ENCODE measurements at regions not wholly inside any gene's neighbourhood (a gene's known extent, or its start where the extent isn't known, plus 50 kb on each side); places are given as distances from the start of the nearest gene placed in this dataset.

GRCh38 chr2:35788543-35788942, 567.0 kb upstream of the CRIM1 start:
- DNase-seq (no peak), ATAC-seq (no peak)
- no peak overlapping the region for H3K4me3 Mint-ChIP-seq
- no peaks in the 10 kb centered on the region for H3K4me1 Mint-ChIP-seq (ENCODE audit: low read depth)
- H3K27me3 Mint-ChIP-seq (ENCODE audit: low read depth): peaks cover 1% of the 10 kb centered on the region
- H3K9me3 Mint-ChIP-seq: peaks cover 4% of the 10 kb centered on the region
- no peaks in the 10 kb centered on the region for H3K36me3 Mint-ChIP-seq (ENCODE audit: insufficient read depth)

GRCh38 chr2:35787302-35788031, 568.1 kb upstream of the CRIM1 start:
- peaks cover 1% of the 10 kb centered on the region for H3K27me3 Mint-ChIP-seq (ENCODE audit: low read depth)
- ATAC-seq (no peak), DNase-seq (no peak)
- no peaks in the 10 kb centered on the region for H3K36me3 Mint-ChIP-seq (ENCODE audit: insufficient read depth)
- H3K4me3 Mint-ChIP-seq: no peak overlapping the region
- no peaks in the 10 kb centered on the region for H3K4me1 Mint-ChIP-seq (ENCODE audit: low read depth)
- peaks cover 4% of the 10 kb centered on the region for H3K9me3 Mint-ChIP-seq

- Mint-ChIP-seq H3K4me1 (ENCODE audit: low read depth) (no peaks in the 10 kb centered on the region), H3K36me3 (ENCODE audit: insufficient read depth) (no peaks in the 10 kb centered on the region), H3K9me3 (peaks cover 8% of the 10 kb centered on the region), H3K4me3 (no peak overlapping the region), H3K27me3 (ENCODE audit: low read depth) (no peaks in the 10 kb centered on the region)
- ATAC-seq: no peak
- no peak for DNase-seq
These were observed 570.0 kb upstream of the CRIM1 start for GRCh38 chr2:35785564-35785963.

- Mint-ChIP-seq H3K36me3 (ENCODE audit: insufficient read depth) (no peaks in the 10 kb centered on the region), H3K4me3 (no peak overlapping the region), H3K4me1 (ENCODE audit: low read depth) (no peaks in the 10 kb centered on the region), H3K27me3 (ENCODE audit: low read depth) (no peaks in the 10 kb centered on the region), H3K9me3 (peaks cover 8% of the 10 kb centered on the region)
- DNase-seq: no peak
- no peak for ATAC-seq
These were observed 570.8 kb upstream of the CRIM1 start for GRCh38 chr2:35784777-35785176.

- peaks cover 8% of the 10 kb centered on the region for H3K9me3 Mint-ChIP-seq
These were observed 571.9 kb upstream of the CRIM1 start for GRCh38 chr2:35783723-35784122.

GRCh38 chr2:35741556-35741955, 614.0 kb upstream of the CRIM1 start:
- Mint-ChIP-seq H3K4me1 (ENCODE audit: low read depth) (no peaks in the 10 kb centered on the region), H3K4me3 (no peak overlapping the region), H3K27me3 (ENCODE audit: low read depth) (no peaks in the 10 kb centered on the region), H3K9me3 (peaks cover 23% of the 10 kb centered on the region), H3K36me3 (ENCODE audit: insufficient read depth) (no peaks in the 10 kb centered on the region)
- no peak for ATAC-seq
- DNase-seq: no peak

More at GRCh38 chr2:35783723-35784122, 571.9 kb upstream of the CRIM1 start:
- no peaks in the 10 kb centered on the region for H3K36me3 Mint-ChIP-seq (ENCODE audit: insufficient read depth)
- no peaks in the 10 kb centered on the region for H3K4me1 Mint-ChIP-seq (ENCODE audit: low read depth)
- H3K27me3 Mint-ChIP-seq (ENCODE audit: low read depth): no peaks in the 10 kb centered on the region
- no peak for ATAC-seq
- DNase-seq: no peak
- H3K4me3 Mint-ChIP-seq: no peak overlapping the region

GRCh38 chr2:35731674-35732073, 623.9 kb upstream of the CRIM1 start:
- H3K4me3 Mint-ChIP-seq: no peak overlapping the region
- no peaks in the 10 kb centered on the region for H3K4me1 Mint-ChIP-seq (ENCODE audit: low read depth)
- H3K9me3 Mint-ChIP-seq: peaks cover 4% of the 10 kb centered on the region
- no peaks in the 10 kb centered on the region for H3K36me3 Mint-ChIP-seq (ENCODE audit: insufficient read depth)
- DNase-seq (no peak), ATAC-seq (no peak)
- H3K27me3 Mint-ChIP-seq (ENCODE audit: low read depth): no peaks in the 10 kb centered on the region

- DNase-seq: no peak
- H3K4me3 Mint-ChIP-seq: no peak overlapping the region
- H3K27me3 Mint-ChIP-seq (ENCODE audit: low read depth): no peaks in the 10 kb centered on the region
- H3K36me3 Mint-ChIP-seq (ENCODE audit: insufficient read depth): no peaks in the 10 kb centered on the region
- H3K9me3 Mint-ChIP-seq: no peaks in the 10 kb centered on the region
- no peak for ATAC-seq
- H3K4me1 Mint-ChIP-seq (ENCODE audit: low read depth): no peaks in the 10 kb centered on the region
These were observed 640.7 kb upstream of the CRIM1 start for GRCh38 chr2:35714883-35715282.

GRCh38 chr2:35708411-35708923, 647.1 kb upstream of the CRIM1 start:
- Mint-ChIP-seq H3K36me3 (ENCODE audit: insufficient read depth) (no peaks in the 10 kb centered on the region), H3K4me3 (no peak overlapping the region), H3K9me3 (no peaks in the 10 kb centered on the region), H3K27me3 (ENCODE audit: low read depth) (no peaks in the 10 kb centered on the region), H3K4me1 (ENCODE audit: low read depth) (no peaks in the 10 kb centered on the region)
- no peak for DNase-seq
- ATAC-seq: no peak

- DNase-seq (no peak), ATAC-seq (no peak)
- H3K9me3 Mint-ChIP-seq: peaks cover 4% of the 10 kb centered on the region
- H3K4me3 Mint-ChIP-seq: no peak overlapping the region
- H3K27me3 Mint-ChIP-seq (ENCODE audit: low read depth): no peaks in the 10 kb centered on the region
- H3K36me3 Mint-ChIP-seq (ENCODE audit: insufficient read depth): no peaks in the 10 kb centered on the region
- H3K4me1 Mint-ChIP-seq (ENCODE audit: low read depth): no peaks in the 10 kb centered on the region
These were observed 667.3 kb upstream of the CRIM1 start for GRCh38 chr2:35688309-35688708.

GRCh38 chr2:35651688-35652323, 703.8 kb upstream of the CRIM1 start:
- no peak for DNase-seq
- Mint-ChIP-seq H3K36me3 (ENCODE audit: insufficient read depth) (no peaks in the 10 kb centered on the region), H3K4me3 (no peak overlapping the region), H3K27me3 (ENCODE audit: low read depth) (no peaks in the 10 kb centered on the region), H3K4me1 (ENCODE audit: low read depth) (no peaks in the 10 kb centered on the region), H3K9me3 (no peaks in the 10 kb centered on the region)
- no peak for ATAC-seq

GRCh38 chr2:35614640-35615039, 740.9 kb upstream of the CRIM1 start:
- Mint-ChIP-seq H3K4me3 (no peak overlapping the region), H3K36me3 (ENCODE audit: insufficient read depth) (no peaks in the 10 kb centered on the region)
- ATAC-seq: no peak

GRCh38 chr2:35606394-35606793, 749.2 kb upstream of the CRIM1 start:
- no peak for ATAC-seq
- Mint-ChIP-seq H3K27me3 (ENCODE audit: low read depth) (peaks cover 2% of the 10 kb centered on the region), H3K36me3 (ENCODE audit: insufficient read depth) (no peaks in the 10 kb centered on the region), H3K4me1 (ENCODE audit: low read depth) (no peaks in the 10 kb centered on the region), H3K9me3 (no peaks in the 10 kb centered on the region), H3K4me3 (no peak overlapping the region)
- no peak for DNase-seq

More at GRCh38 chr2:35614640-35615039, 740.9 kb upstream of the CRIM1 start:
- Mint-ChIP-seq H3K27me3 (ENCODE audit: low read depth) (no peaks in the 10 kb centered on the region), H3K4me1 (ENCODE audit: low read depth) (no peaks in the 10 kb centered on the region), H3K9me3 (no peaks in the 10 kb centered on the region)
- no peak for DNase-seq

GRCh38 chr2:35598310-35598709, 757.3 kb upstream of the CRIM1 start:
- H3K4me3 Mint-ChIP-seq: no peak overlapping the region
- no peaks in the 10 kb centered on the region for H3K27me3 Mint-ChIP-seq (ENCODE audit: low read depth)
- no peaks in the 10 kb centered on the region for H3K4me1 Mint-ChIP-seq (ENCODE audit: low read depth)
- ATAC-seq (no peak), DNase-seq (no peak)
- peaks cover 9% of the 10 kb centered on the region for H3K9me3 Mint-ChIP-seq
- H3K36me3 Mint-ChIP-seq (ENCODE audit: insufficient read depth): no peaks in the 10 kb centered on the region

GRCh38 chr2:35591886-35592285, 763.7 kb upstream of the CRIM1 start:
- no peak for DNase-seq
- Mint-ChIP-seq H3K27me3 (ENCODE audit: low read depth) (no peaks in the 10 kb centered on the region), H3K9me3 (peaks cover 9% of the 10 kb centered on the region)

More at GRCh38 chr2:35591886-35592285, 763.7 kb upstream of the CRIM1 start:
- no peaks in the 10 kb centered on the region for H3K4me1 Mint-ChIP-seq (ENCODE audit: low read depth)
- no peaks in the 10 kb centered on the region for H3K36me3 Mint-ChIP-seq (ENCODE audit: insufficient read depth)
- no peak overlapping the region for H3K4me3 Mint-ChIP-seq
- no peak for ATAC-seq
